Ishikawa (cell line): ENCODE measurements at regions not wholly inside any gene's neighbourhood (a gene's known extent, or its start where the extent isn't known, plus 50 kb on each side); places are given as distances from the start of the nearest gene placed in this dataset.

ENCODE experiments used
- CEBPB ChIP-seq: IDR thresholded peaks from 2 replicates; pipeline ENCODE4 v1.6.1; 2012
- CREB1 ChIP-seq: IDR thresholded peaks from 2 replicates; pipeline ENCODE4 v1.6.1; 2012; ENCODE audit warnings: low read depth
- EGR1 ChIP-seq: IDR thresholded peaks from 2 replicates; pipeline ENCODE4 v1.6.1; 2012
- EP300 ChIP-seq: IDR thresholded peaks from 2 replicates; pipeline ENCODE4 v1.6.1; 2012; ENCODE audit warnings: borderline replicate concordance
- FOXM1 ChIP-seq: IDR thresholded peaks from 2 replicates; pipeline ENCODE4 v1.6.1; 2012; ENCODE audit warnings: low read depth, borderline replicate concordance
- MAX ChIP-seq: IDR thresholded peaks from 2 replicates; pipeline ENCODE4 v1.6.1; 2012
- NFIC ChIP-seq: IDR thresholded peaks from 2 replicates; pipeline ENCODE4 v1.6.1; 2012
- RAD21 ChIP-seq: IDR thresholded peaks from 2 replicates; pipeline ENCODE4 v1.6.1; 2012; ENCODE audit warnings: low read depth
- REST ChIP-seq: IDR thresholded peaks from 2 replicates; pipeline ENCODE4 v1.6.1; 2012; ENCODE audit warnings: low read depth, mild to moderate bottlenecking
- TAF1 ChIP-seq: IDR thresholded peaks from 2 replicates; pipeline ENCODE4 v1.6.1; 2012; ENCODE audit warnings: low read depth, mild to moderate bottlenecking
- TCF12 ChIP-seq: IDR thresholded peaks from 2 replicates; pipeline ENCODE4 v1.6.1; 2012; ENCODE audit warnings: low read depth
- TEAD4 ChIP-seq: IDR thresholded peaks from 2 replicates; pipeline ENCODE4 v1.6.1; 2012
- USF1 ChIP-seq: IDR thresholded peaks from 2 replicates; pipeline ENCODE4 v1.6.1; 2012
- YY1 ChIP-seq: IDR thresholded peaks from 2 replicates; pipeline ENCODE4 v1.6.1; 2012; ENCODE audit warnings: low read depth
- ZBTB7A ChIP-seq: IDR thresholded peaks from 2 replicates; pipeline ENCODE4 v1.6.1; 2012; ENCODE audit warnings: low read depth

- no peak for TF ChIP-seq REST
- no peak for TF ChIP-seq FOXM1
- no peak for TF ChIP-seq CREB1
- TF ChIP-seq USF1: no peak
- TF ChIP-seq EP300: no peak
- TF ChIP-seq YY1: no peak
These were observed 298.7 kb upstream of the EMCN start for GRCh38 chr4:100816436-100817045.

GRCh38 chr4:100811046-100811445 lies 293.2 kb upstream of the EMCN start:
- TF ChIP-seq EGR1: no peak
- TF ChIP-seq TCF12: no peak
- no peak for TF ChIP-seq CREB1
- TF ChIP-seq TEAD4: no peak
- no peak for TF ChIP-seq ZBTB7A
- no peak for TF ChIP-seq FOXM1
- no peak for TF ChIP-seq MAX
- TF ChIP-seq YY1: no peak
- no peak for TF ChIP-seq USF1
- TF ChIP-seq CEBPB: no peak
- TF ChIP-seq EP300: no peak
- no peak for TF ChIP-seq NFIC
- TF ChIP-seq REST: no peak

- TF ChIP-seq USF1 (no peak), RAD21 (no peak), MAX (no peak), CREB1 (no peak), ZBTB7A (no peak), FOXM1 (no peak), YY1 (no peak), EGR1 (no peak), TCF12 (no peak), NFIC (no peak), TAF1 (no peak), REST (no peak), CEBPB (no peak)
These were observed 291.7 kb upstream of the EMCN start for GRCh38 chr4:100809506-100809905.

- TF ChIP-seq USF1 (no peak), TAF1 (no peak), YY1 (no peak), EGR1 (no peak), NFIC (no peak), REST (no peak), MAX (no peak), FOXM1 (no peak), TCF12 (no peak), EP300 (no peak), CREB1 (no peak)
These were observed 289.2 kb upstream of the EMCN start for GRCh38 chr4:100806988-100807387.
